ENCODE measurements at regions not wholly inside any gene's neighbourhood (a gene's known extent, or its start where the extent isn't known, plus 50 kb on each side); places are given as distances from the start of the nearest gene placed in this dataset.
"Not testable (repeated sequence)": the region's sequence is repeated elsewhere in the genome, so short reads cannot be mapped to it uniquely, and the experiment has no call there.

DNA sequence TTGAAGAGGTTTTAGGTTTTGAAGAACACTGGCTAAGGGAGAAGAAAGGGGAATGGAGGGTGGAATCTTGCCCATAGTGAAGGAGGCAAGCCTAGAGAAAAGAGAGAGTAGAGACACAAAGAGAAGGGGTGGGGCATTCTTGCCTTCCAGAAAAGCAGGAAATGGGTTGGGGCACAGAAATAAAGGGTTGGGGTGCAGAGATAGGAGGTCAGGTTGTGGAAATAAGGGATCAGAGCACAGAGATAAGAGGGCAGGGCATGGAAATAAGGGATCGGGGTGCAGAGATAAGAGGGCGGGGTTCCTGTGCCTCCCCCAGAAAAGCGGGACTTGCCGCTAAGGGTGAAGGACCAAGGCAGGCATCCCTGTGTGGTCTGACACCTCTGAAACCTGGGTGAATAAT lies 69.9 kb downstream of the ALG1L2 start:
- DNase-seq: not testable (repeated sequence)

DNA sequence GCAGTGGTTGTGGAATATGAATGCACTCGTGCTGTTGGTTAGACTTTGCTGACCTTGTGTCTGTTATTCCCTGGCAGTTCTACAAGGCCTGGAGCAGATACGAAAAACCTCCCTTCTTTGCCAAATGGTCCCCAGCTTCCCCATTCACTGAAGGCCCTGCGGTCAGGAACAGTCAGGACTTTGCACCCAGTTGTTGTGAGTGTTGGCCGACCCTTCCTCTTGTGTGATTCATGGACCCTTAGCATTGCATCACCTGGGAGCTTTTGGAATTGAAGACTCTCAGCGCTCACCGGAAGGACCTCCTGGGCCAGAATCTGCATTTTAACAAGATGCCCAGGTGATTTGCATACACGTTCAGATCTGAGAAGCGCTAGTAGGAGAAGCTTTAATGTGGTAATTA lies 71.6 kb downstream of the ALG1L2 start:
- not testable (repeated sequence) for DNase-seq

DNA sequence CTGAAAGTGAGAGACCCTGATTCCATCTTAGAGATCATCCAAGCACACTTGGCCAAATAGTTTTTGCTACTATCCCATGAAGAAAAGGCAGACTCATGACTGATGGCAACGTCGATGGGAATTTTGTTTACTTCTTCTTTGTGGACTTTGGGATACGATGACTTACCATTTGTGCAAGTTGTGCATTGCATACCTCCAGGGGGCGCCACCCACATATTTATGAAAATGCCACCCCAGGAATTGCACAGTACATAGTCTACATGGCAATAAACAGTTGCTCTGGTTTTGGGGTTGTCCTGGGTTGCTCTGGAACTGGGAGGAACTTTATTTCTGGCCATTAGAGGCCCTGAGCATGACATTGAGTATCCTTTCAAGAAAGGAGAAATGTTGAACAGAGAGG lies 73.8 kb downstream of the ALG1L2 start:
- DNase-seq: not testable (repeated sequence)

- DNase-seq: not testable (repeated sequence)
Observed at GRCh38 chr3:130166856-130167255, 85.2 kb downstream of the ALG1L2 start.

GRCh38 chr3:130175195-130175594 lies 93.6 kb downstream of the ALG1L2 start:
- DNase-seq: not testable (repeated sequence)

GRCh38 chr3:130176476-130177256 lies 95.0 kb downstream of the ALG1L2 start:
- not testable (repeated sequence) for DNase-seq

DNA sequence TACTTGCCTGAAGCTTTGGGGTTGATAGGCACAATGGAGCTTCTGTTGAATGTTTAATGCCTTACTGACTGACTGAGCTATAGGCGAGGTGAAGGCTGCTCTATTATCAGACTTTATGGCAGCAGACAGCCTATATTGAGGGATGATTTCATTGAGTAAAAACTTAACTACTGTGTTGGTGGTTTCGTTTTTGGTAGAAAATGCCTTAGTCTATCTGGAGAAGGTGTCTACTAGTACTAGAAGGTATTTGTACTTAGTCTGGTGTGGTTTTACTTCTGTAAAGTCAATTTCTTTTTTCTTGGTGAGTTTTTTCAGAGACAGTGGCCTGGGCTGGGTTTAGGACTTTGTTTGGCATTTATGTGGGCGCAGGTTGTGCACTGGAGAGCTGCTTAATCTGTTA lies 97.2 kb downstream of the ALG1L2 start:
- DNase-seq: not testable (repeated sequence)

GRCh38 chr3:130179353-130179970 lies 97.8 kb downstream of the ALG1L2 start:
- DNase-seq: peak; percentile 68

GRCh38 chr3:130182475-130182874 lies 100.8 kb downstream of the ALG1L2 start:
- not testable (repeated sequence) for DNase-seq

DNA sequence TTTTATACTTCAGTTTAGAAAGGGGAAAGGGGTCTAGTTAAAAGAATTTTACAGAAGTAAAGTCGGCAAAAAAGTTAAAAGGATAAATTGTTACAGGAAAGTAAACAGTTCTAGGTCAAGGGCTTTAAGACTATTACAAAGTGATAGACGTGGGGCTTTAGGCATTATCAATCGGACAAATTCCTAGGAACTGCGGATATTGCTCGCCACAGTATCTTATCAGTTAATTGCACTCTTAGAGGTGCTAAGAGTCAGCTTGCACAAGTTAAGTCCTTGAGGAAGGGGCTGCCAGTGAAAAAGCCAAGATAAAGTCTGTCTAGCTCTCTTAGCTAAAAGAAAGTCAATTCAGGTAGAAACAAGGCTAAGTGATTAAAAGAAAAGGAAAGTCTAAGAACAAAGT lies 102.1 kb downstream of the ALG1L2 start:
- not testable (repeated sequence) for DNase-seq

DNA sequence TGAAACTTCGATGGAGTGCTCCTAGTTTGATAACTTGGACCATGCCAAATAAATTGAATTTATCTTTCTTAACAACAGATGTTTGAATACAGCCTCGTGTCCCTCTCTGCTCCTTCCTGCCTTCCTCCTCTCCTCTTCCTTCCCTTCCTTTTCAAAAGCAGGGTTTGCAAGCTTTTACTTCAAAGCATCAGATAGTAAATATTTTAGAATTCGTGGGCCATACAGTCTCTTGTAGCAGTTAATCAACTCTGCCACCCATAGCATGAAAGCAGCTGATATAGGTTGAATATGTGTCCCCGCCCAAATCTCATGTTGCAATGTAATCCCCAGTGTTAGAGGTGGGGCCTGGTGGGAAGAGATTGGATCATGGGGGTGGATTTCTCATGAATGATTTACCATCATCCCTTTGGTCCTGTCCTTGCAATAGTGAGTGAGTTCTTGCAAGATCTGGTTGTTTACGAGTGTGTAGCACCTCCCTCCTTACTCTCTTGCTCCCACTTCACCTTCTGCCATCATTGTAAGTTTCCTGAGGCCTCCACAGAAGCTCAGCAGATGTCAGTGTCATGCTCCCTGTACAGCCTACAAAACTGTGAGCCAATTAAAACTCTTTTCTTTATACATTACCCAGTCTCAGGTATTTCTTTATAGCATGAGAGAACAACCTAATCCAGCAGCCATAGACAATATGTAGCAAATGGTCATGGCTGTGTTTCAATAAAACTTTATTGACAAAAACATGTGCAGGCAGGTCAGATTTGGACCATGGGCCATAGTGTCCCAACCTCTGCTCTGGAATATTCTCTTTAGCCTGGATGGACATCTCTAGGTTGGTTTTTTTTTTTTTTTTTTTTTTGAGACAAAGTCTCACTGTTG lies 102.8 kb downstream of the ALG1L2 start:
- DNase-seq: not testable (repeated sequence)

GRCh38 chr3:130201272-130201671 lies 119.6 kb downstream of the ALG1L2 start:
- not testable (repeated sequence) for DNase-seq

- DNase-seq: not testable (repeated sequence)
Observed at GRCh38 chr3:130203633-130204032, 122.0 kb downstream of the ALG1L2 start.

DNA sequence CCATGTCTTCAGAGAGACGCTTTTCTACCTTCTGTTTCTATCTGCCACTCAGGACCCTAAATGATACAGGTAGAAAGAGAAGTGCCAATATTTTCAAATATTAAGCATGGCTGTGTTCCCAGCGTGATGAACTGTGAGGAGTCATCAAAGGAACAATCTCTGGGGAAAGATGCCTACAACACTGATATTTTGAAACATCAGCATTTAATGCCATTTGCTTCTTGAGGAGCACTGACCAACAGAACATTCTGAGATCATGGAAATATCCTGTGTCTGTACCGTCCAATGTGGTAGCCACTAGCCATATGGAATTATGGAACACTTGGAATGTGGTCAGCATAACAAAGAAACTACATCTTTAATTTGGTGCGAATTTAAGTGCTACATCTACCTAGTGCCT lies 117.9 kb upstream of the COL6A5 start:
- no peak for DNase-seq

- no peak for DNase-seq
Observed at GRCh38 chr3:130242850-130243569, 102.5 kb upstream of the COL6A5 start.

GRCh38 chr3:130243808-130244207 lies 101.7 kb upstream of the COL6A5 start:
- no peak for DNase-seq

- DNase-seq: no peak
Observed at GRCh38 chr3:130250982-130251381, 94.5 kb upstream of the COL6A5 start.

DNA sequence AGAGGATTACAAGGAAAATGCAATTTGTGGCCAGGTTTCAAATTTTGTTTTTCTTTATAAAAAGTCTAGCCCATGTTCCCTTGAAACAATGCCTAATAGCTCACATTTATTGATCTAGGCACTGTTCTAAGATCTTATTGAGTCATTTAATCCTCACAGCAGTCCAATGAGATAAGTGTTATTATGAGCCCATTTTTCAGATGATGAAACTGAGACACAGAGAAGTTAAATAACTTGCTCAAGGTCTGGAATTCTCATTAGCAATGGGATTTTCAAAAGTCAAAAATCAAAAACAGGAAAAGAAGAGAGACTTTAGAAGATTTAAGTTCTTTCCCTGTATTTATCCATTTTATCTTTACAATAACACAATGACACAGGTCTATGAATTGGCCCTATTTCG lies 90.0 kb upstream of the COL6A5 start:
- DNase-seq: no peak

- no peak for DNase-seq
Observed at GRCh38 chr3:130256821-130257340, 88.6 kb upstream of the COL6A5 start.

DNA sequence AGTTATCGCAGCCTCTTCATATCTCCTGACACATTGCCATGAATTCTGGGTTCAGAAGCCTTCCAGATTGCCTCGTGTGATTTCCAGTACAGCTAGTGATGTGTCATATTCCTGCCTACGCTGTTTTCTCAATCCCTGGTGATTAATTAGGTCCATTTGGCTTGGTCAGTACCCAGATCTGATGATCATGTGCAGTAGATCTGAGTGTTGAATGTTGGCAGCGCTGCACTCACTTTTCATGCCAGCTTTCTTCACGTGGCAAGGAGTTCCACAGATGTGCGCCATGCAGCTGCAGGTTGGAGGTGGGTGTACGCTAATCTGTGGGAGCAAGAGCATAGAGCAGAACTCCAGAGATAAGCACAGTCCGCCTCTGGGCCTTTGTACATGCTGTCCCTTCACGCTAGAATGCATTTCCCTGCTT lies 86.9 kb upstream of the COL6A5 start:
- no peak for DNase-seq

DNA sequence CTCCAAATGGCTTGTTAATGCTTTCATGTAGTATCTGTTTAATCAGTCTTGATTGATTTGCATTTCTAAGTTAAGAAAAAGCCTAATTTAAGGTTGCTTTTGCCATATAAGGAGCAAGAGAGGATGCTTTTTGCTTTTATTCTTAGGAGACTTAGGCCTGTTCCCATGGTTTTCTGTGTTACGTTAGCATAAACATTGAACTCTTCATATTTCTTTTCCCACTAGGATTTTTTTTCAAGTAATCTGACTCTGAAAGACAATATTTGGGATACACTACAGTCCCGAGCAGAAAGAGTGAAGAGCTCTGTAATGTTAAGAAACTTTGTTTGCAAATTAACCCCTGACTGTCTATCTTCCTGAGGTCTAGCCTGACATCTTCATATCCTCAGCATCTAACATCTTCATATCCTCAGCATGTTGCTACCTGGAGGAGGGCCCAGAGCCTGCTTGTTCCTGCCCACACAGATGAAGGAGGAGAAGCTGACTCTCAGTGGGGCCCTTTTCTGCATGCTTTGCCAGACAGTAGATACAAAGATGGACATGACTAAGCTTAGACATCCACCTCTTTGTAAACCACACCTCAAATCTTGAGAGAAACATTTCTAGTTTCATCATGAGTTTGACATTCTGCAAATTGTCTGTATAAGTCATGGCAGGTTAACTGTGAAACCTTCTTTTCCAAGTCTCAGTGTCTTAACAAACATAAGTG lies 86.2 kb upstream of the COL6A5 start:
- DNase-seq: no peak

DNA sequence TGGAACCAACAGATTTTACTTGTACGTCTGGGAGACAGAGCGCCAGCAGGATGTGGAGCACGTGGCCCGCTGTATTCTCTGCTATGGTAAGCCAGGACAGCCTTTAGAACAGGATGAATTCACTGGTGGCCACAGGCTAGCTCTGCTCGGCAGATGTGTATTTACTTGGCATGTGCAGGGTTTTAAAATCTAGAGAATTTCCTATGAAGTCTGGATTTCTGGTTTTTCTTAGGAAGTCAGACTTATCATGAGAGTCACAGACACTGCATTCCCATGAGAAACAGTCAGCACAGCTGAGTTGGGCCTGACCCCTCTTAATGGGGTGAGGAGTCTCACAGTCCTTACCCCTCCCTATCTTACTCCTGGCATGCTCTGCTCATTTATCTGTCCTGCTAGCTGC lies 84.6 kb upstream of the COL6A5 start:
- DNase-seq: no peak

Measured in activated CD8-positive, alpha-beta memory T cell treated with anti-CD3 and anti-CD28 coated beads for 24 hours (primary cell).